ENCODE measurements at regions not wholly inside any gene's neighbourhood (a gene's known extent, or its start where the extent isn't known, plus 50 kb on each side); places are given as distances from the start of the nearest gene placed in this dataset.
"Not testable (repeated sequence)": the region's sequence is repeated elsewhere in the genome, so short reads cannot be mapped to it uniquely, and the experiment has no call there.

- no peak for DNase-seq
These were observed 61.9 kb upstream of the ATP12A start for GRCh38 chr13:24618011-24618955.

- DNase-seq: no peak
These were observed 60.9 kb upstream of the ATP12A start for GRCh38 chr13:24619282-24619681.

- DNase-seq: not testable (repeated sequence)
These were observed 57.6 kb upstream of the ATP12A start for GRCh38 chr13:24622481-24623148.

- no peak for DNase-seq
These were observed 57.0 kb upstream of the ATP12A start for GRCh38 chr13:24623149-24623665.

GRCh38 chr13:24624363-24624762, 55.8 kb upstream of the ATP12A start:
- DNase-seq: no peak

- DNase-seq: no peak
These were observed 55.4 kb upstream of the ATP12A start for GRCh38 chr13:24624801-24625231.

GRCh38 chr13:24625331-24625731, 54.9 kb upstream of the ATP12A start:
- no peak for DNase-seq

- no peak for DNase-seq
These were observed 54.0 kb upstream of the ATP12A start for GRCh38 chr13:24625870-24626849.

- DNase-seq: peak; percentile 13
These were observed 53.0 kb upstream of the ATP12A start for GRCh38 chr13:24627090-24627714.

- DNase-seq: peak; percentile 1
These were observed 52.3 kb upstream of the ATP12A start for GRCh38 chr13:24627946-24628345.

- DNase-seq: no peak
These were observed 50.9 kb upstream of the ATP12A start for GRCh38 chr13:24629320-24629719.

GRCh38 chr13:24630121-24630520, 50.1 kb upstream of the ATP12A start:
- no peak for DNase-seq
